GM12872 (cell line): ENCODE measurements at regions not wholly inside any gene's neighbourhood (a gene's known extent, or its start where the extent isn't known, plus 50 kb on each side); places are given as distances from the start of the nearest gene placed in this dataset.

Source experiments
- CTCF ChIP-seq: IDR thresholded peaks from 3 replicates; pipeline ENCODE4 v1.5.1; 2011; ENCODE audit warnings: low read depth, mild to moderate bottlenecking, low read length, moderate library complexity; ENCODE audit not compliant: insufficient read depth

DNA sequence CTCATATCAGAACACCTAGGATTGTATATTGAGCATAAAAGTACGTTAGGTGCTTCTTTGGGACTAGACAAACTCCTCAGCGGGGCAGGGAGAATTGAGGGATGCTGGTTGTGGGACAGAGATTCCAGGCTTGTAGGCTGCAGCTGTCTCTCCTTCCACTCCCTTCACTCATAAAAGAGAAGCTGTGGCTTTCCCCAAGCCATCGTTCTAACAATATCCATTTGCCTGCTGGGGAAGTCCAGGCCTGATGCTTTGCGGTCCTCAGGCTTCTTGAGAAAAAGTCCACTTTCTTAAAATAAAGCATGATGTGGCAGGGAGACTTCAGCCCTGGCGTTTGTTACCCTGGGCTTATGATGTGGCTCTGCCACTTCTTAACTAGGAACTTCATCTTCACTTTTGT, 129.3 kb upstream of the OSMR start:
- no peak for TF ChIP-seq CTCF

GRCh38 chr5:38718771-38719391, 126.9 kb upstream of the OSMR start:
- no peak for TF ChIP-seq CTCF

- no peak for TF ChIP-seq CTCF
Observed at GRCh38 chr5:38719403-38719802, 126.4 kb upstream of the OSMR start.

DNA sequence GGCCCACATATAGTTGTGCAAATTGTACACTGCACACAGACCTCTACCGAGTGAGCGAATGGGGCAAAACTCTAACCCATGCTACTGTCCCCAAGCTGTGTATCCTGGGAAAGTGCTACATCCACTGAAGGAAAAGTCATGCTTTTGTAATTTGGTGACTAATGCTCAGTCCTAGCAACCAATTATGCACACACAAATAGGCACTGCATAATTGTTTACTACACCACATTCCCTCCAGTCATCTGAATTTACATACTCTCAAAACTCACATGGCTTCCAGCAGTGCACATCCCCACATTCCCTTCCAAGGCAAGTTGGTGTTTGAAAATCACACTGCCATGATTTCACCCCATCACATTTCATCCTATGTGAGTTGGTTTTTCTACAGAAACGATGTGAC, 125.9 kb upstream of the OSMR start:
- no peak for TF ChIP-seq CTCF

DNA sequence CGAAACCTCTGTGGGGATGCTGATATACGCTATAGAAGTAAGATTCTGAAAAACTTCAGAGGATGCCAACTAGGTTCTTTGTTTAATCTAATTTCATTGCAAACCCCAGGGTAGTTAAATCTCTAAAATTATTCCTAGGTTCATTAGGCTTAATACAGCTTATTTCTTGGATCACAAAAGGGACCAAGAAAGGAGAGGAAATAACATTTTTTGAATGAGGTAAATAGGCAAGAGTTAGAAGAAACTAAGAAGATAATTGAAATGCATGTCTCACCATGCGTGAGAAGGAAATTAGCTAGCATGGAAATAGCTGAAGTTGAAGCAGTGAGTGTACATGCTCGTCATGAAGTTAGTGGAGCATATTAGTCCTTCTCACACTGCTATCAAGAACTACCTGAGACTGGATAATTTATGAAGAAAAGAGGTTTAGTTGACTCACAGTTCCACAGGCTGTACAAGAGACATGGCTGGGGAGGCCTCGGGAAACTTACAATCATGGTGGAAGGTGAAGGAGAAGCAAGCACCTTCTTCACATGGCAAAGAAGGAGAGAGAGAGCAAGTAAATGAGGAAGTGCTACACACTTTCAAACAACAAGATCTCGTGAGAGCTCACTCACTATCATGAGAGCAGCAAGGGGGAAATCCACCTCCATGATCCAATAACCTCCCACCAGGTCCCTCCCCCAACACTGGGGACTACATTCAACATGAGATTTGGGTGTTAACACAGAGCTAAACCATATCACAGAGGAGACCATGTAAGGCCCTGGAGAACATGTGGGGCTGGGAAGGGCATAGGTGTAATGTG, 125.1 kb upstream of the OSMR start:
- TF ChIP-seq CTCF = no peak

DNA sequence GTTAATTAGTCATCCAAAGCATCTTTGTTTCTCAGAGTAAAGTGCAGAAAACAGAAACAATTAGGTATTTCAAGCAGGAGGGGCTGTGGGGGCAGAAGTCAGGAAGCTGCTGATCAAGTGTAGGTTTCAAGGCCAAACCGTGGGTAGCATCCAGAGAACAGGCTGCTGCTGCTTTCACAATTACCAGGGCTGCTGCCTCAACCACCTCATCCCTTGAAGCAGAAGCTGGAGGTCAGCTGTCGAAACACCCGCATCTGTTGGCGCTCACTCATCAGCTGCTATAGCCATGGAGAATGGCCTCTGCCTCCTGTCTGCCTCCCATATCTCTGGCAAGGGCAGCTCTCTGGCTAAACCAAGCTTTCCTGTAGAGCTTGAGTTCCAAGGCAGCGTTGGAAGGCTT, 122.9 kb upstream of the OSMR start:
- no peak for TF ChIP-seq CTCF

- no peak for TF ChIP-seq CTCF
Observed at GRCh38 chr5:38723426-38723825, 122.4 kb upstream of the OSMR start.
